Endodermal cell (in vitro differentiated cells): ENCODE measurements at regions not wholly inside any gene's neighbourhood (a gene's known extent, or its start where the extent isn't known, plus 50 kb on each side); places are given as distances from the start of the nearest gene placed in this dataset.
"Not testable (repeated sequence)": the region's sequence is repeated elsewhere in the genome, so short reads cannot be mapped to it uniquely, and the experiment has no call there.

Experiments
- DNase-seq: peaks from one replicate; pipeline ENCODE4 v3.0.0-alpha.2; 2017
- H3K27ac ChIP-seq: 2 replicates; pipeline ENCODE4 v1.5.1; 2013; ENCODE audit warnings: mild to moderate bottlenecking, low read depth, low read length, moderate library complexity
- H3K27me3 ChIP-seq: 2 replicates; pipeline ENCODE4 v1.6.1; 2013; ENCODE audit warnings: mild to moderate bottlenecking, low read length, moderate library complexity; ENCODE audit not compliant: insufficient read depth, control insufficient read depth, poor library complexity, severe bottlenecking
- H3K36me3 ChIP-seq: 2 replicates; pipeline ENCODE4 v1.7.0; 2013; ENCODE audit warnings: mild to moderate bottlenecking, low read length, moderate library complexity; ENCODE audit not compliant: control insufficient read depth, insufficient read depth
- H3K4me1 ChIP-seq: one replicate; pipeline ENCODE4 v1.7.0; 2013; ENCODE audit warnings: low read length; ENCODE audit not compliant: control insufficient read depth, insufficient read depth
- H3K4me3 ChIP-seq: 2 replicates; pipeline ENCODE4 v1.5.1; 2013; ENCODE audit warnings: mild to moderate bottlenecking, low read length, moderate library complexity
- H3K9ac ChIP-seq: 2 replicates; pipeline ENCODE4 v1.6.1; 2013; ENCODE audit warnings: mild to moderate bottlenecking, low read length, moderate library complexity; ENCODE audit not compliant: poor library complexity, severe bottlenecking; ENCODE audit errors: extremely low read depth
- H3K9me3 ChIP-seq: 2 replicates; pipeline ENCODE4 v1.6.1; 2013; ENCODE audit warnings: mild to moderate bottlenecking, low read length, moderate library complexity; ENCODE audit not compliant: control insufficient read depth
- H3K27ac Mint-ChIP-seq: 2 replicates; pipeline ENCODE4 v1.8.0; 2020; ENCODE audit warnings: mixed read lengths
- H3K27me3 Mint-ChIP-seq: 2 replicates; pipeline ENCODE4 v1.8.0; 2021; ENCODE audit warnings: mild to moderate bottlenecking, mixed read lengths; ENCODE audit not compliant: insufficient read depth
- H3K36me3 Mint-ChIP-seq: 2 replicates; pipeline ENCODE4 v1.8.0; 2020; ENCODE audit warnings: low read depth, mixed read lengths
- H3K4me1 Mint-ChIP-seq: 2 replicates; pipeline ENCODE4 v1.8.0; 2020; ENCODE audit warnings: mixed read lengths
- H3K4me3 Mint-ChIP-seq: 2 replicates; pipeline ENCODE4 v1.8.0; 2020; ENCODE audit warnings: mild to moderate bottlenecking, moderate library complexity, mixed read lengths
- H3K9me3 Mint-ChIP-seq: 2 replicates; pipeline ENCODE4 v1.8.0; 2020; ENCODE audit warnings: mild to moderate bottlenecking, mixed read lengths
- CTCF ChIP-seq: fragments of 200-600 bp; sonication (generic); conservative IDR thresholded peaks from 2 replicates; pipeline ENCODE4 v1.5.0; 2021; ENCODE audit warnings: antibody characterized with exemption, mild to moderate bottlenecking
- WGBS, 2 experiments: methylation state at CpG; one replicate each; pipeline versions ENCODE4 v1.1.5 to v1.1.7; 2013; ENCODE audit warnings: missing lambda C conversion rate in 2 of 2, mixed read lengths in 1 of 2; ENCODE audit not compliant: insufficient coverage in 1 of 2, insufficient read length in 1 of 2; 5-methylcytosine and 5-hydroxymethylcytosine counted together

DNA sequence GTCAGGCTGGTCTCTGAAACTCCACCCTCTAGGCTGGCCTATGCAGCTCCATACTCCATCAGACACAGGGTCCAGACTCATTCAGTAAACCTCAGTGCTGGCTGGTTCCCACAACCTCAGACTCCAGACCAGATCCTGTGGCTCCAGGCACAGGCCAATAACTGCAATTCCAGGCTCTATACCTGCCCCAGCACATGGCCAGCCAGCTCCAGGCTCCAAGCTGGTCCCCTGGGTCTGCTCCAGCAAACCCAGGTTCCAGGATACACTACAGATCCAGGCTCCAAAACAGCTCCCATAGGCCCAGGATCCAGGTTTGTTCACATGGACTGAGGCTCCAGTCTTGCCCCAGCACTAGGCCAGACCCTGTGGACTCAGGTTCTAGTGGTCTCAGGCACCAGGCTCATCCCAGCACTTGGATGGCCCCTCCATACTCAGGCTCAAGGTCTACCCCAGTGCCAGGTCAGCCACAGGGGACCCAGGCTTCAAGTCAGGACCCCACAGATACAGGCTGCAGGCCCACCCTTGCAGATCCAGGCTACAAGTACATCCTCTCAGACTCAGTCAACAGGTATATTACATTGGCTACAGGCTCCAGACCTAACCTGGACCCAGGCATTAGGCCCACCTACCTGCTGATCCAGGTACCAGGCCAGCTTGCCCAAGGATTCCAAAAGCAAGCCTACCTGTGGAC is 117.6 kb upstream of the TMEM170B start:
- DNase-seq = no peak
- no peaks in the 10 kb centered on the region for H3K27me3 ChIP-seq
- no peaks in the 10 kb centered on the region for H3K36me3 ChIP-seq
- Mint-ChIP-seq H3K36me3 (no peaks in the 10 kb centered on the region), H3K9me3 (peaks cover 13% of the 10 kb centered on the region), H3K27me3 (peaks cover 1% of the 10 kb centered on the region), H3K4me1 (peaks cover 2% of the 10 kb centered on the region), H3K27ac (no peak overlapping the region), H3K4me3 (no peak overlapping the region)
- H3K4me3 ChIP-seq = no peak overlapping the region
- no peak overlapping the region for H3K9ac ChIP-seq
- TF ChIP-seq CTCF = no peak
- H3K4me1 ChIP-seq = no peaks in the 10 kb centered on the region
- H3K27ac ChIP-seq = no peak overlapping the region
- peaks cover 5% of the 10 kb centered on the region for H3K9me3 ChIP-seq

GRCh38 chr6:11418290-11418905 is 119.2 kb upstream of the TMEM170B start:
- TF ChIP-seq CTCF = no peak
- Mint-ChIP-seq H3K36me3 (no peaks in the 10 kb centered on the region), H3K4me1 (peaks cover 2% of the 10 kb centered on the region), H3K27ac (no peak overlapping the region), H3K27me3 (no peaks in the 10 kb centered on the region), H3K9me3 (peaks cover 13% of the 10 kb centered on the region), H3K4me3 (no peak overlapping the region)
- no peak overlapping the region for H3K9ac ChIP-seq
- H3K36me3 ChIP-seq = no peaks in the 10 kb centered on the region
- H3K27ac ChIP-seq = no peak overlapping the region
- H3K4me1 ChIP-seq = no peaks in the 10 kb centered on the region
- WGBS, 2 experiments = 100% methylated on average over 1 of the region's 2 CpGs
- H3K27me3 ChIP-seq = no peaks in the 10 kb centered on the region
- H3K9me3 ChIP-seq = peaks cover 5% of the 10 kb centered on the region
- no peak for DNase-seq
- H3K4me3 ChIP-seq = no peak overlapping the region

DNA sequence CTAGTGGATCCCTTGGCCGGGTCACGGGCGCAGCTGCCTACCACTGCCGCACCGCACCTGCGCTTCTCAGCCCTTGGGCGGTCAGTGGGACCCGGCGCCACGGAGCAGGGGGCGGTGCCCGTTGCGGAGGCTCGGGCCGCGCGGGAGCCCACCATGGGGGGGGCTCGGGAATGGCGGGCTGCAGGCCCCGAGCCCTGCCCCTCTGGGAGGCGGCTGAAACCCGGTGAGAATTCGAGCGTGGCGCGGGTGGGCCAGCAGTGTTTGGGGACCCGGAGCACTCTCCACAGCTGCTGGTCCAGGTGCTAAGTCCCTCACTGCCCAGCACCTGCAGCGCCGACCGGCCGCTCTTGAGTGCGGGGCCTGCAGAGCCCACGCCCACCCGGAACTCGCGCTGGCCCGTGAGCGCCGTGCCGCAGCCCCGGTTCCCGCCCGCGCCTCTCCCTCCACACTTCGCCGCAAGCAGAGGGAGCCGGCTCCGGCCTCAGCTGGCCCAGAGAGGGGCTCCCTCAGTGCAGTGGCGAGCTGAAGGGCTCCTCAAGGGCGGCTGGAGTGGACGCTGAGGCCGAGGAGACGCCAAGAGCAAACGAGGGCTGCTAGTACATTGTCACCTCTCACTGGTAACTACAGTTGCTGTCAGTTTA is 120.5 kb upstream of the TMEM170B start:
- no peaks in the 10 kb centered on the region for H3K27me3 Mint-ChIP-seq
- peaks cover 2% of the 10 kb centered on the region for H3K4me1 Mint-ChIP-seq
- H3K4me1 ChIP-seq = no peaks in the 10 kb centered on the region
- no peak overlapping the region for H3K27ac Mint-ChIP-seq
- 95 to 96% methylated on average over 27 to 54 of the region's 54 CpGs for WGBS, 2 experiments
- H3K9me3 Mint-ChIP-seq = peaks cover 13% of the 10 kb centered on the region
- no peak overlapping the region for H3K9ac ChIP-seq
- TF ChIP-seq CTCF = no peak
- H3K36me3 ChIP-seq = no peaks in the 10 kb centered on the region
- no peaks in the 10 kb centered on the region for H3K27me3 ChIP-seq
- H3K36me3 Mint-ChIP-seq = no peaks in the 10 kb centered on the region
- H3K9me3 ChIP-seq = peaks cover 5% of the 10 kb centered on the region
- H3K27ac ChIP-seq = no peak overlapping the region
- H3K4me3 Mint-ChIP-seq = no peak overlapping the region
- no peak for DNase-seq
- no peak overlapping the region for H3K4me3 ChIP-seq

GRCh38 chr6:11416099-11416935 is 121.2 kb upstream of the TMEM170B start:
- H3K9me3 Mint-ChIP-seq = peaks cover 13% of the 10 kb centered on the region
- DNase-seq, H3K27ac ChIP-seq, H3K9me3 ChIP-seq, H3K4me1 Mint-ChIP-seq, H3K27ac Mint-ChIP-seq, H3K4me3 ChIP-seq, H3K36me3 ChIP-seq, H3K27me3 Mint-ChIP-seq, H3K36me3 Mint-ChIP-seq, H3K9ac ChIP-seq, H3K4me3 Mint-ChIP-seq, H3K4me1 ChIP-seq, H3K27me3 ChIP-seq: not testable (repeated sequence)
- 89 to 97% methylated on average over 4 to 7 of the region's 7 CpGs for WGBS, 2 experiments
